NCI-H2081 (cell line): ENCODE measurements at regions not wholly inside any gene's neighbourhood (a gene's known extent, or its start where the extent isn't known, plus 50 kb on each side); places are given as distances from the start of the nearest gene placed in this dataset.

Source experiments
- DNase-seq, 2 experiments: peaks; one replicate each; lab custom pipeline; 2025; lab: John Stamatoyannopoulos, UW

GRCh38 chr12:19867970-19868369, 428.7 kb downstream of the AEBP2 start:
- DNase-seq, result no peak

GRCh38 chr12:19869413-19869812, 430.1 kb downstream of the AEBP2 start:
- DNase-seq, result no peak

- peak in 1 of 2 experiments; percentile 5 for DNase-seq
These were observed 433.6 kb downstream of the AEBP2 start for GRCh38 chr12:19872621-19873540.

- no peak for DNase-seq
These were observed 440.8 kb downstream of the AEBP2 start for GRCh38 chr12:19880076-19880475.

- DNase-seq, result no peak
These were observed 441.4 kb downstream of the AEBP2 start for GRCh38 chr12:19880721-19881120.

GRCh38 chr12:19882346-19882745, 443.1 kb downstream of the AEBP2 start:
- DNase-seq, result no peak

- no peak for DNase-seq
These were observed 444.8 kb downstream of the AEBP2 start for GRCh38 chr12:19884021-19884492.

GRCh38 chr12:19885093-19885812, 446.0 kb downstream of the AEBP2 start:
- no peak for DNase-seq

- no peak for DNase-seq
These were observed 446.8 kb downstream of the AEBP2 start for GRCh38 chr12:19886065-19886464.

GRCh38 chr12:19886639-19887064, 447.4 kb downstream of the AEBP2 start:
- no peak for DNase-seq

- no peak for DNase-seq
These were observed 450.7 kb downstream of the AEBP2 start for GRCh38 chr12:19890024-19890423.

GRCh38 chr12:19891936-19892591, 452.8 kb downstream of the AEBP2 start:
- no peak for DNase-seq

GRCh38 chr12:19893514-19893913, 454.2 kb downstream of the AEBP2 start:
- DNase-seq, result no peak

- DNase-seq, result no peak
These were observed 454.8 kb downstream of the AEBP2 start for GRCh38 chr12:19894050-19894449.

GRCh38 chr12:19894803-19895202, 455.5 kb downstream of the AEBP2 start:
- no peak for DNase-seq

- no peak for DNase-seq
These were observed 456.1 kb downstream of the AEBP2 start for GRCh38 chr12:19895246-19896020.

GRCh38 chr12:19896041-19896440, 456.7 kb downstream of the AEBP2 start:
- no peak for DNase-seq

GRCh38 chr12:19896534-19896933, 457.2 kb downstream of the AEBP2 start:
- no peak for DNase-seq

- DNase-seq, result no peak
These were observed 458.7 kb downstream of the AEBP2 start for GRCh38 chr12:19897900-19898408.

- no peak for DNase-seq
These were observed 462.5 kb downstream of the AEBP2 start for GRCh38 chr12:19901841-19902240.

- DNase-seq, result no peak
These were observed 463.5 kb upstream of the PDE3A start for GRCh38 chr12:19904819-19905218.
